HepG2 (cell line): ENCODE measurements at regions not wholly inside any gene's neighbourhood (a gene's known extent, or its start where the extent isn't known, plus 50 kb on each side); places are given as distances from the start of the nearest gene placed in this dataset.

Experiments used
- CHD2 ChIP-seq: IDR thresholded peaks from 2 replicates; pipeline ENCODE4 v1.6.1; 2011; ENCODE audit warnings: low read depth, low read length, improper control_type of control experiment
- ZNF232 ChIP-seq: sonication (generic); formaldehyde crosslinking; IDR thresholded peaks from 2 replicates; pipeline ENCODE4 v1.4.0; 2020; ENCODE audit warnings: missing genetic modification reagents, borderline replicate concordance
- TF ChIP-seq, protein P1 (sequence below): sonication (generic); formaldehyde crosslinking; IDR thresholded peaks from 2 replicates; pipeline ENCODE4 v1.5.0; 2020; ENCODE audit warnings: mild to moderate bottlenecking, missing genetic modification reagents, moderate library complexity

DNA sequence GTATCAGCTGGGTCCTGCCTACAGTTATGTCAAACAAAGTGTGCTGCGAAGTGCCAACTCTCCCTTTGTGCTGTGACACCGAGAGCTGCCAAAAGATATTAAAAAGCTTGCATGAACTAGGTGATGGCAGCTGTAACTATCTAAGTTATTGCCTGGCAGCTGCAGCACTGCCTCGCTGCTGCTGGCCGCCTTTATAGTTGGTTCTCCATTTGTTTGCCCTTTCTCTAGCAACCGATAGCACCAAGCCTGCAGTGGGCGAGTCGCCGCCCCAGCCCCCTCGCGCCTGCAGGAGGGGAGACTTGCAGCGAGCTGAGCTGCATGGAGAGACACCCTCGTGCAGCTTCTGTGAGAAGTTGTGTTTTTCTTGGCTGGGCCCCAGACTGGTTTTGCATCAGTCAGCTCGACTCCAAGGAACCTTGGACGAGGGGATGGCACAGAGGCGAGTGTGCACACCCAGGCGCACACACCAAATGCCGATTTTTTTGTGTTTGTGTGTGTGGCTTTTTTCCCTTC lies 330.6 kb downstream of the RPS6KC1 start:
- TF ChIP-seq ZNF232 (CRISPR knock-in tag) (no peak), CHD2 (no peak)
- TF ChIP-seq, protein P1, sequence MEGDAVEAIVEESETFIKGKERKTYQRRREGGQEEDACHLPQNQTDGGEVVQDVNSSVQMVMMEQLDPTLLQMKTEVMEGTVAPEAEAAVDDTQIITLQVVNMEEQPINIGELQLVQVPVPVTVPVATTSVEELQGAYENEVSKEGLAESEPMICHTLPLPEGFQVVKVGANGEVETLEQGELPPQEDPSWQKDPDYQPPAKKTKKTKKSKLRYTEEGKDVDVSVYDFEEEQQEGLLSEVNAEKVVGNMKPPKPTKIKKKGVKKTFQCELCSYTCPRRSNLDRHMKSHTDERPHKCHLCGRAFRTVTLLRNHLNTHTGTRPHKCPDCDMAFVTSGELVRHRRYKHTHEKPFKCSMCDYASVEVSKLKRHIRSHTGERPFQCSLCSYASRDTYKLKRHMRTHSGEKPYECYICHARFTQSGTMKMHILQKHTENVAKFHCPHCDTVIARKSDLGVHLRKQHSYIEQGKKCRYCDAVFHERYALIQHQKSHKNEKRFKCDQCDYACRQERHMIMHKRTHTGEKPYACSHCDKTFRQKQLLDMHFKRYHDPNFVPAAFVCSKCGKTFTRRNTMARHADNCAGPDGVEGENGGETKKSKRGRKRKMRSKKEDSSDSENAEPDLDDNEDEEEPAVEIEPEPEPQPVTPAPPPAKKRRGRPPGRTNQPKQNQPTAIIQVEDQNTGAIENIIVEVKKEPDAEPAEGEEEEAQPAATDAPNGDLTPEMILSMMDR (CRISPR knock-in tag), result no peak
